NCI-H2196 treated with DMSO at 0.1 percent for 48 hours (cell line): ENCODE measurements at regions not wholly inside any gene's neighbourhood (a gene's known extent, or its start where the extent isn't known, plus 50 kb on each side); places are given as distances from the start of the nearest gene placed in this dataset.
"Not testable (repeated sequence)": the region's sequence is repeated elsewhere in the genome, so short reads cannot be mapped to it uniquely, and the experiment has no call there.

Experiments used
- DNase-seq: peaks from one replicate; lab custom pipeline; 2025; ENCODE audit not compliant: unreplicated experiment; lab: John Stamatoyannopoulos, UW

DNA sequence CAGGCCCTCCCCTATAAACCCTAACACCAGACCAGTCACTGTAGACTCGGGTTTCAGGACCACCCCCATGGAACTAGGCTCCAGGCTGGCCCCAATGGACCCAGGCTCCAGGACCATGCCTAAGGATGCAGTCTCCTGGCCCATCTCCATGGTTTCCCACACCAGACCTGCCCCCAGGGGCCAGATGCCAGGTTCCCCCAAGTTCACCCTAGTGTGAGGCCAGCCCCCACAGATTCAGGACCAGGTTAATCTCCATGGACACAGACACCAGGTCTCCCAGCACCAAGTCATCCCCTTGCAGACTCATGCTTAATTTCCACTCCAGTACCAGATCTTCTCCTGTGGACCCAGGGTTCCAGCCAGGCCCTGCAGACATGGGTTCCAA is 103.8 kb upstream of the LANCL2 start:
- no peak for DNase-seq

GRCh38 chr7:55265328-55265727 is 99.8 kb upstream of the LANCL2 start:
- not testable (repeated sequence) for DNase-seq

GRCh38 chr7:55265836-55266642 is 99.1 kb upstream of the LANCL2 start:
- DNase-seq: peak; percentile 29

GRCh38 chr7:55271069-55271626 is 94.0 kb upstream of the LANCL2 start:
- DNase-seq: no peak

- DNase-seq: no peak
Observed at GRCh38 chr7:55271661-55272060, 93.5 kb upstream of the LANCL2 start.

DNA sequence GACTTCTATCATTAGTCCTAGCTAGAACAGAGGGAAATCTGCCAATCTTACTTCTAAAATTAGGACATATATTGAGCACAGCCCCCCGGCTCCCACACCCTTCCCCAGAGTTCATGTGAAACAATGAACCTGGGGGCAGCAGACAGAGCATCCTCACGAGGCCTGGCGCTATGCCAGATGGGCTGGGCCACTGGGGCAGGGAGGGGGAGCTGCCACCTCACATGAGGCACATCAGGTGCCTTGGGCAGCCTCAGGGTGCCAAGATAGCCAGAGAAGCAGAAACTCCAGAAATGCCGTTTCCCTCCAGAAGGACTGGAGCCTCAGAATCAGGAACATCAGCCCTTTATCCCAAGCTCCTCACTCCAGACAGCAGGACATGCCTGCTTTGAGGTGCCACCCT is 92.8 kb upstream of the LANCL2 start:
- no peak for DNase-seq

- DNase-seq: no peak
Observed at GRCh38 chr7:55273186-55273980, 91.8 kb upstream of the LANCL2 start.

- DNase-seq: no peak
Observed at GRCh38 chr7:55274156-55274555, 91.0 kb upstream of the LANCL2 start.

- DNase-seq: no peak
Observed at GRCh38 chr7:55275291-55276200, 89.6 kb upstream of the LANCL2 start.

DNA sequence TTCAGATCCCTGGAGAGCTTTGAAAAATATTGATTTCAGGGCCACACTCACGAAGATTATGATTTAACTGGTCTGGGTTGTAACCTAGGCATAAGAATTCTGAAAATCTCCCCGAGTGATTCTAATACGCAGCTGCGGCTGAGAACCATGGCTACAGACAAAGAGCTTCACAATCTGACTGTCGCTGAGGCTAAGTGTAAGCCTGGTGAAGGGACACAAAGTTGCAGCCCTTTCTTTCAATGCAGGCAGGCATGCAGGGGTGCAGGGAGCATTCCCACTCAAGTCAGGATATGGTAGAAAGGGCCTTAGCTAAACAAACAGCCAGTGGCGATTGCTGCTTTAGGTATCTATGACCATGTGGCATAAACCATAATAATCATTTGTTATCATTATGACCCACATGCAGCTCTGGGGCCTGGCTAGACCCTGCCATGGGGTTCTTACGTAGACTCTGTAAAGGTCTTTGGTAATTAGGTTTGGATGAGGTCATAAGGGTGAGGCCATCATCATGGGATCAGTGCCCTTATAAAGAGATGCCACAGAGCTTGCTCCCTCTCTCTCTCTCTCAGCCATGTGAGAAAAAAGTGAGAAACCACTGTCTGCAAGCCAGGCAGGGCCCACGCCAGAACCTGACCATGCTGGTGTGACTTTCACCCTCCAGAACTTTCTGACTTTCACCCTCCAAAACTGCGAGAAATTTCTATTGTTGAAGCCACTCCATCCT is 88.4 kb upstream of the LANCL2 start:
- DNase-seq: no peak

- DNase-seq: no peak
Observed at GRCh38 chr7:55277916-55278315, 87.2 kb upstream of the LANCL2 start.

DNA sequence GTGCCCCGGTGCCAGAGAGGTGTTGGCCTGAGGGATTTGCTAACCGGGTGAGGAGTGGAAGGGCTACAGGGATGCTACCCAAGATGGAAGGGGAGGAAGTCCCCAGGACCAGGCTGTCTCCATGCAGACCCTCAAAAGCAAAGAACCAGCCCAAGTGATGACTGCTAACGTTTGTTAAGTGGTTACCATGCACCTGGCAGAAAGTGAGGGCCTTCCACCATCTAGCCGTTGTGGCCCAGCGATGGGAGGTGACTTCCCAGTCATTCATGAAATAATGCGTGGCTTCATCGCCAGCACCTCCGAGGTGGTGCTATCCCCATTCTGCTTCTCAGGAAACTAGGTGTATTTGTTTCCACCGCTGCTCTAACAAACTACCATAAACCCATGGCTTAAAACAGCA is 86.8 kb upstream of the LANCL2 start:
- no peak for DNase-seq

GRCh38 chr7:55279080-55279845 is 85.9 kb upstream of the LANCL2 start:
- no peak for DNase-seq

GRCh38 chr7:55280031-55280454 is 85.1 kb upstream of the LANCL2 start:
- DNase-seq: peak; percentile 35

GRCh38 chr7:55285665-55286064 is 79.5 kb upstream of the LANCL2 start:
- no peak for DNase-seq

DNA sequence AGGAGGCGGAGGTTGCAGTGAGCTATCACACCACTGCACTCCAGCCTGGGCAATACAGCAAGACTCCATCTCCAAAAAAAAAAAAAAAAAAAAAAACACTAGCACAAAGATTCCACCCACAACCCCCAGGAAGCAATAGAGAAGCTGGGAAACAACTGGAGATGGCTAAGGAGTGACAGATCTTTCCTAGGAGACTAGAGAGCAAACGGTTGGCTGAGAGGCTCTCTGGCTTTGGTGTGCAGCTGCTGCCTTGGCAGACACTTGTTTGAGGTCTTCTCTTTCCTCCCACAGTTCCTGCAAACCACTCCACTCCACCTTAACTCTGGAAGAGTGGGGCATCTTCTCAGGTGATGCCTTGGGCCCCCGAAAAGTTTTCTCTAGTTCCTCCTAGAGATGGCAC is 78.5 kb upstream of the LANCL2 start:
- DNase-seq: no peak

DNA sequence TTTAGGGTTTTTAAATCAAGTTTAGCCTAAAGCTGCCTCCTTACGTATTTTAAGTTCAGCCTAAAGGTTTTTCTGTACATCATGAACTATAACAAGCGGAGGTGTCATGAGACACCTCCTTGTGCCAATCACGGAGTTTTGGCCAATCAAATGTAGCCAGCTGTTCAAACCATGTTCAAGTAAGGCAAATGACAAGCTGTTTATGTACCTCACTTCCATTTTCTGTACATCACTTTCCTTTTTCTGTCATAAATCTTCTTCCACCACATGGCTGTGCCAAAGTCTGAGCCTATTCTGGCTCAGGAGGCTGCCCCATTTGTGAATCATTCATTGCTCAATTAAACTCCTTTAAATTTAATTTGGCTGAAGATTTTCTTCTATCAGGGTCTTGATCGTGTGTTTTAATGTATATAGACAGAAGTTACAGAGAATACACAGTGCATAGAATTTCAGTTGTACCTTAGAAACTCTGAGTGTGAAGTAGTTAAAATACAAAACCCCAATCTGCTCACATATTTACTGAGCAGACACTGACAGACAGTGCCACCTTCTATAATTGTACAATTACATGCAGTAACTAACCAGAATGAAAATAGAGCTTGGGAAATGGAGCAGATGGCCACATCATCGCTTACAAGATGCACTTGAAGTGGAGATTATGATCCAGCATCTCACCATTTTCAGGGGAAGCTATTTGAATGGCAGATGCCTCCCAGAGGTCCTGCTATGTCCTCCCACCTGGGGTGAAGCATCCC is 76.9 kb upstream of the LANCL2 start:
- DNase-seq: no peak

DNA sequence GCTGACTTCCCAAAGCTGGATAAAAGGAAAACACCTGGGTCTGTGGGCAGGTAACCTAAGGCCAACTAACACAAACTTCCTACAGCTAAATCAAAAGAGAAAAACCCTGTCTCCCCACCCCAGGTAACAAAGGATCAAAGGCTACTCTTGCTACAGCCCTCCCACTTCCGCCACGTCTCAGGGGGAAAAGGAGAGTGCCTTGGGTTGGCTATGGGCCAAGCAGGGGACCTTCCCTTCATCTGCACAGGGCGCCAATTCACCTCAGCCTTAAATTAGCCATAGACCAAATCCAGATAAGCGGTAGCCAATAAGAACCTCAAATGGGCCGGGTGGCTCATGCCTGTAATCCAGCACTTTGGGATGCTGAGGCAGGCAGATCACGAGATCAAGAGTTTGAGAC is 69.1 kb upstream of the LANCL2 start:
- no peak for DNase-seq
